Panc1 (cell line): ENCODE measurements at regions not wholly inside any gene's neighbourhood (a gene's known extent, or its start where the extent isn't known, plus 50 kb on each side); places are given as distances from the start of the nearest gene placed in this dataset.

Experiments used
- POLR2AphosphoS5 ChIP-seq: IDR thresholded peaks from 2 replicates; pipeline ENCODE4 v1.6.1; 2012; ENCODE audit warnings: mild to moderate bottlenecking, low read depth, low read length, moderate library complexity
- REST ChIP-seq, 2 experiments: IDR thresholded peaks; 2 replicates each; pipeline ENCODE4 v1.6.1; 2011 to 2012; ENCODE audit warnings: low read depth in 2 of 2, control low read depth in 1 of 2, low read length in 1 of 2, mild to moderate bottlenecking in 1 of 2, moderate library complexity in 1 of 2; ENCODE audit not compliant: insufficient read depth in 1 of 2
- TCF7L2 ChIP-seq: IDR thresholded peaks from 2 replicates; pipeline ENCODE4 v1.6.1; 2011; ENCODE audit warnings: mild to moderate bottlenecking, low read depth, low read length, inconsistent platforms
- TF ChIP-seq, protein P1 (sequence below): fragments of 450-650 bp; IDR thresholded peaks from 2 replicates; pipeline ENCODE4 v1.5.1; 2017; ENCODE audit warnings: mild to moderate bottlenecking

- TF ChIP-seq, protein P1, sequence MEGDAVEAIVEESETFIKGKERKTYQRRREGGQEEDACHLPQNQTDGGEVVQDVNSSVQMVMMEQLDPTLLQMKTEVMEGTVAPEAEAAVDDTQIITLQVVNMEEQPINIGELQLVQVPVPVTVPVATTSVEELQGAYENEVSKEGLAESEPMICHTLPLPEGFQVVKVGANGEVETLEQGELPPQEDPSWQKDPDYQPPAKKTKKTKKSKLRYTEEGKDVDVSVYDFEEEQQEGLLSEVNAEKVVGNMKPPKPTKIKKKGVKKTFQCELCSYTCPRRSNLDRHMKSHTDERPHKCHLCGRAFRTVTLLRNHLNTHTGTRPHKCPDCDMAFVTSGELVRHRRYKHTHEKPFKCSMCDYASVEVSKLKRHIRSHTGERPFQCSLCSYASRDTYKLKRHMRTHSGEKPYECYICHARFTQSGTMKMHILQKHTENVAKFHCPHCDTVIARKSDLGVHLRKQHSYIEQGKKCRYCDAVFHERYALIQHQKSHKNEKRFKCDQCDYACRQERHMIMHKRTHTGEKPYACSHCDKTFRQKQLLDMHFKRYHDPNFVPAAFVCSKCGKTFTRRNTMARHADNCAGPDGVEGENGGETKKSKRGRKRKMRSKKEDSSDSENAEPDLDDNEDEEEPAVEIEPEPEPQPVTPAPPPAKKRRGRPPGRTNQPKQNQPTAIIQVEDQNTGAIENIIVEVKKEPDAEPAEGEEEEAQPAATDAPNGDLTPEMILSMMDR = no peak
- no peak for TF ChIP-seq TCF7L2
- TF ChIP-seq POLR2AphosphoS5 = no peak
- no peak for TF ChIP-seq REST (IDR thresholded peaks at IDR 0.05; ENCODE audit: insufficient read depth in 1 of 2, low read depth in 2 of 2, low read length in 1 of 2)
Measured at GRCh38 chr4:158032733-158033415, 140.0 kb downstream of the GASK1B start.
